ENCODE measurements at regions not wholly inside any gene's neighbourhood (a gene's known extent, or its start where the extent isn't known, plus 50 kb on each side); places are given as distances from the start of the nearest gene placed in this dataset.

GRCh38 chr21:23890652-23891051 is 1716.6 kb downstream of the MRPL39 start:
- TF ChIP-seq TEAD4 (IDR thresholded peaks at IDR 0.05): no peak
- TF ChIP-seq MAX (IDR thresholded peaks at IDR 0.05): no peak
- no peak for TF ChIP-seq CREB1 (IDR thresholded peaks at IDR 0.05; ENCODE audit: low read depth)
- no peak for TF ChIP-seq ZBTB7A (IDR thresholded peaks at IDR 0.05; ENCODE audit: low read depth)
- no peak for TF ChIP-seq RAD21 (IDR thresholded peaks at IDR 0.05; ENCODE audit: low read depth)
- no peak for TF ChIP-seq EGR1 (IDR thresholded peaks at IDR 0.05)
- no peak for TF ChIP-seq REST (IDR thresholded peaks at IDR 0.05; ENCODE audit: low read depth)
- no peak for TF ChIP-seq USF1 (IDR thresholded peaks at IDR 0.05)
- no peak for TF ChIP-seq EP300 (IDR thresholded peaks at IDR 0.05; ENCODE audit: borderline replicate concordance)
- TF ChIP-seq CEBPB (IDR thresholded peaks at IDR 0.05): no peak
- TF ChIP-seq TCF12 (IDR thresholded peaks at IDR 0.05; ENCODE audit: low read depth): no peak

- no peak for TF ChIP-seq TEAD4 (IDR thresholded peaks at IDR 0.05)
- TF ChIP-seq EP300 (IDR thresholded peaks at IDR 0.05; ENCODE audit: borderline replicate concordance): no peak
- no peak for TF ChIP-seq USF1 (IDR thresholded peaks at IDR 0.05)
- no peak for TF ChIP-seq RAD21 (IDR thresholded peaks at IDR 0.05; ENCODE audit: low read depth)
- no peak for TF ChIP-seq TAF1 (IDR thresholded peaks at IDR 0.05; ENCODE audit: low read depth)
- no peak for TF ChIP-seq MAX (IDR thresholded peaks at IDR 0.05)
- TF ChIP-seq TCF12 (IDR thresholded peaks at IDR 0.05; ENCODE audit: low read depth): no peak
- no peak for TF ChIP-seq REST (IDR thresholded peaks at IDR 0.05; ENCODE audit: low read depth)
Measured at GRCh38 chr21:23887725-23888306, 1719.5 kb downstream of the MRPL39 start.

- TF ChIP-seq TEAD4 (IDR thresholded peaks at IDR 0.05) (no peak), MAX (IDR thresholded peaks at IDR 0.05) (no peak), YY1 (IDR thresholded peaks at IDR 0.05; ENCODE audit: low read depth) (no peak), TCF12 (IDR thresholded peaks at IDR 0.05; ENCODE audit: low read depth) (no peak), TAF1 (IDR thresholded peaks at IDR 0.05; ENCODE audit: low read depth) (no peak), ZBTB7A (IDR thresholded peaks at IDR 0.05; ENCODE audit: low read depth) (no peak), USF1 (IDR thresholded peaks at IDR 0.05) (no peak), REST (IDR thresholded peaks at IDR 0.05; ENCODE audit: low read depth) (no peak), CREB1 (IDR thresholded peaks at IDR 0.05; ENCODE audit: low read depth) (no peak), FOXM1 (IDR thresholded peaks at IDR 0.05; ENCODE audit: borderline replicate concordance, low read depth) (no peak), EGR1 (IDR thresholded peaks at IDR 0.05) (no peak), CEBPB (IDR thresholded peaks at IDR 0.05) (no peak), EP300 (IDR thresholded peaks at IDR 0.05; ENCODE audit: borderline replicate concordance) (no peak), RAD21 (IDR thresholded peaks at IDR 0.05; ENCODE audit: low read depth) (no peak)
Measured at GRCh38 chr21:23886828-23887724, 1720.2 kb downstream of the MRPL39 start.
